GM19467 (cell line): ENCODE measurements at regions not wholly inside any gene's neighbourhood (a gene's known extent, or its start where the extent isn't known, plus 50 kb on each side); places are given as distances from the start of the nearest gene placed in this dataset.
"Not testable (repeated sequence)": the region's sequence is repeated elsewhere in the genome, so short reads cannot be mapped to it uniquely, and the experiment has no call there.

Experiments
- ATAC-seq: cut with Tn5 transposase; IDR thresholded peaks from one replicate; pipeline ENCODE4 v1.9.1; 2021; ENCODE audit warnings: mild to moderate bottlenecking, moderate library complexity; ENCODE audit not compliant: unreplicated experiment

- no peak for ATAC-seq
Observed at GRCh38 chr5:38149815-38150195, 108.6 kb upstream of the EGFLAM start.

- no peak for ATAC-seq
Observed at GRCh38 chr5:38148021-38148625, 110.2 kb upstream of the EGFLAM start.

GRCh38 chr5:38143384-38143783 is 115.0 kb upstream of the EGFLAM start:
- ATAC-seq = no peak

- no peak for ATAC-seq
Observed at GRCh38 chr5:38141665-38142064, 116.7 kb upstream of the EGFLAM start.

- ATAC-seq = no peak
Observed at GRCh38 chr5:38138574-38138973, 119.8 kb upstream of the EGFLAM start.

- no peak for ATAC-seq
Observed at GRCh38 chr5:38135486-38136039, 122.8 kb upstream of the EGFLAM start.

- no peak for ATAC-seq
Observed at GRCh38 chr5:38134810-38135209, 123.5 kb upstream of the EGFLAM start.

GRCh38 chr5:38134294-38134693 is 124.1 kb upstream of the EGFLAM start:
- ATAC-seq = not testable (repeated sequence)

GRCh38 chr5:38131686-38132085 is 126.7 kb upstream of the EGFLAM start:
- no peak for ATAC-seq

GRCh38 chr5:38124321-38124720 is 134.0 kb upstream of the EGFLAM start:
- ATAC-seq = no peak

- ATAC-seq = no peak
Observed at GRCh38 chr5:38121420-38121819, 136.9 kb upstream of the EGFLAM start.

- ATAC-seq = no peak
Observed at GRCh38 chr5:38119836-38120235, 138.5 kb upstream of the EGFLAM start.

- no peak for ATAC-seq
Observed at GRCh38 chr5:38117784-38118479, 140.4 kb upstream of the EGFLAM start.

GRCh38 chr5:38115318-38115827 is 143.0 kb upstream of the EGFLAM start:
- ATAC-seq = no peak

- ATAC-seq = no peak
Observed at GRCh38 chr5:38113880-38114279, 144.5 kb upstream of the EGFLAM start.

- ATAC-seq = no peak
Observed at GRCh38 chr5:38113456-38113855, 144.9 kb upstream of the EGFLAM start.

- no peak for ATAC-seq
Observed at GRCh38 chr5:38112938-38113337, 145.4 kb upstream of the EGFLAM start.

- ATAC-seq = no peak
Observed at GRCh38 chr5:38110130-38110529, 148.2 kb upstream of the EGFLAM start.

GRCh38 chr5:38107096-38107495 is 151.3 kb upstream of the EGFLAM start:
- no peak for ATAC-seq

- no peak for ATAC-seq
Observed at GRCh38 chr5:38105801-38106200, 152.6 kb upstream of the EGFLAM start.

GRCh38 chr5:38105231-38105570 is 153.2 kb upstream of the EGFLAM start:
- no peak for ATAC-seq

GRCh38 chr5:38104497-38105230 is 153.7 kb upstream of the EGFLAM start:
- ATAC-seq = no peak
